ENCODE measurements at regions not wholly inside any gene's neighbourhood (a gene's known extent, or its start where the extent isn't known, plus 50 kb on each side); places are given as distances from the start of the nearest gene placed in this dataset.

DNA sequence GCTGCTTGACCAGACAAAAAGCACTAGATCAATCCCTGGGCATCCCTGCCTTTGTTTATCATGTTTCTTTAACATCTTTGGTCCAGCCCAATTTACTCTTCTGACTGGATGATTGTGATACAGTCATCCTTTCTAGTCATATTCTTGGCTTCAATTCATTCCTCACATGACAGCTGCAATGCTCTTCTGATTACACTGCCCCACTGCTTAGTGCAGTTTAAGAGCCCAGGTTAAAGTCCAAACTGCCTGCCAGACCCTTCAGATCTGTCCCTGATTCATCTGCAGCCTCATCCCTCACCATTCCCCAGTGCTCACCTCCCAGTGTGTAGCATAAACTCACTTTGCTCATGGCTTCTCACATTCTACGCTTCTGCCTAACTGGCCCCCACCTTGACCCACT lies 383.8 kb downstream of the TNS3 start:
- no peak for TF ChIP-seq GATA3 (IDR thresholded peaks at IDR 0.05; ENCODE audit: low read depth, low read length)
- TF ChIP-seq GATA2 (IDR thresholded peaks at IDR 0.05; ENCODE audit: low read depth, low read length) = no peak

Data from SH-SY5Y (cell line).